ENCODE measurements at regions not wholly inside any gene's neighbourhood (a gene's known extent, or its start where the extent isn't known, plus 50 kb on each side); places are given as distances from the start of the nearest gene placed in this dataset.

DNA sequence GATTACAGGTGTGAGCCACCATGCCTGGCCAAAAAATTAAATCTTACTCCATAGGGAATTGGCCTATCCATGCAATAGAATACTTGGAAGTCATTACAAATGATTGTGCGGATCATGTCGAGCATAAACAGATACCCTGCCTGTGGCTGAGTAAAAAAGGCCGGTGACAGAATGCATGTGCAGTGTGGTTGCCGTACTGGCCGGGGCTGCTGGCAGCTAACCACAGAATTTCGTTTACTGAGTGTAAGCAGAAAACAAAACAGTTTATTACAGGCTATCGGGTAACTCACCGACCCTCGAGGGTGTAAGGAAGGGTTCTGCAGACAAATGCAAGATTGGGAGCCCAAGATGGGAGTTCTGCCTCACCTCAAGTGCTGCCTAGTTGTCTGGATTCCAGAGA, 127.7 kb downstream of the ZIC5 start:
- H3K4me1 Mint-ChIP-seq (ENCODE audit: low read depth, unreplicated experiment) = no peaks in the 10 kb centered on the region
- no peaks in the 10 kb centered on the region for H3K9me3 Mint-ChIP-seq (ENCODE audit: unreplicated experiment)
- no peak overlapping the region for H3K4me3 Mint-ChIP-seq (ENCODE audit: unreplicated experiment)
- POLR2A ChIA-PET = no interaction called here
- intact Hi-C loops (cut with micrococcal nuclease; ENCODE audit: unreplicated experiment) = no loop called here
- peaks cover 23% of the 10 kb centered on the region for H3K27me3 Mint-ChIP-seq (ENCODE audit: insufficient read depth, unreplicated experiment)
- H3K27ac Mint-ChIP-seq (ENCODE audit: unreplicated experiment) = no peak overlapping the region
- no peaks in the 10 kb centered on the region for H3K4me1 ChIP-seq
- no peaks in the 10 kb centered on the region for H3K36me3 ChIP-seq (ENCODE audit: control insufficient read depth, insufficient read depth, low read length)
- H3K4me3 ChIP-seq (ENCODE audit: low read depth, low read length) = no peak overlapping the region
- H3K9me3 ChIP-seq = no peaks in the 10 kb centered on the region
- BruUV-seq (replicated peaks) = no TSS peak
- TF ChIP-seq CTCF (IDR thresholded peaks at IDR 0.05; ENCODE audit: insufficient read depth in 1 of 2, low read depth in 1 of 2, low read length in 1 of 2, severe bottlenecking in 1 of 2, unreplicated experiment in 1 of 2) = no peak
- DNase-seq = no peak
- H3K36me3 Mint-ChIP-seq (ENCODE audit: insufficient read depth, unreplicated experiment) = no peaks in the 10 kb centered on the region
- CTCF ChIA-PET = no interaction called here
- no peaks in the 10 kb centered on the region; the same call in 1 of the 2 replicates for H3K27me3 ChIP-seq (replicated peaks; ENCODE audit: control insufficient read depth, insufficient read depth, low read length)

DNA sequence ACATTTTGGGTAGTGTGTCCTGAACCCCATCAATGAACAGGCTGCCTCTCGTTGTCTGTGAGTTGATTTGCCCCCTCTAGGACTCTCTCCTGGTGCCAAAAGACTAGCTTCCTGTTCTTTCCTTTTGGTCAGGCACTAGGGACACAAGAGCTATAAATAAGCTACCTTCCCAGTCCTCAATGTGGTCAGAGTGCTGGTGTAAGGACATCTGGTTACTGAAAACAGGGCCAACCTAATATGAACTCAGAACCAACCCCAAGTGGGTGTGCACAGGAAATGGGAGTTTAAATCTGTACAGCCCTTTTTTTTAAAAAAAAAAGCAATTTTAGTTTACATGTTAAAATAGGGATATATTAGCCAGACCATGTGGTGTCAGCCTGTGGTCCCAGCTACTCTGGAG, 129.2 kb downstream of the ZIC5 start:
- intact Hi-C loops (cut with micrococcal nuclease; ENCODE audit: unreplicated experiment) = no loop called here
- no TSS peak for BruUV-seq (replicated peaks)
- Mint-ChIP-seq H3K36me3 (ENCODE audit: insufficient read depth, unreplicated experiment) (no peaks in the 10 kb centered on the region), H3K4me1 (ENCODE audit: low read depth, unreplicated experiment) (no peaks in the 10 kb centered on the region), H3K4me3 (ENCODE audit: unreplicated experiment) (no peak overlapping the region), H3K27me3 (ENCODE audit: insufficient read depth, unreplicated experiment) (peaks cover 13% of the 10 kb centered on the region), H3K9me3 (ENCODE audit: unreplicated experiment) (no peaks in the 10 kb centered on the region), H3K27ac (ENCODE audit: unreplicated experiment) (no peak overlapping the region)
- Histone ChIP-seq H3K9me3 (no peaks in the 10 kb centered on the region), H3K36me3 (ENCODE audit: control insufficient read depth, insufficient read depth, low read length) (no peaks in the 10 kb centered on the region), H3K27me3 (replicated peaks; ENCODE audit: control insufficient read depth, insufficient read depth, low read length) (no peaks in the 10 kb centered on the region; the same call in 1 of the 2 replicates), H3K4me1 (no peaks in the 10 kb centered on the region), H3K4me3 (ENCODE audit: low read depth, low read length) (no peak overlapping the region)
- no peak for DNase-seq
- TF ChIP-seq CTCF (IDR thresholded peaks at IDR 0.05; ENCODE audit: insufficient read depth in 1 of 2, low read depth in 1 of 2, low read length in 1 of 2, severe bottlenecking in 1 of 2, unreplicated experiment in 1 of 2) = no peak
- ChIA-PET POLR2A (no interaction called here), CTCF (no interaction called here)

- no peak for TF ChIP-seq CTCF (IDR thresholded peaks at IDR 0.05; ENCODE audit: insufficient read depth in 1 of 2, low read depth in 1 of 2, low read length in 1 of 2, severe bottlenecking in 1 of 2, unreplicated experiment in 1 of 2)
- no peaks in the 10 kb centered on the region for H3K27me3 ChIP-seq (replicated peaks; ENCODE audit: control insufficient read depth, insufficient read depth, low read length)
- Mint-ChIP-seq H3K27ac (ENCODE audit: unreplicated experiment) (no peak overlapping the region), H3K4me1 (ENCODE audit: low read depth, unreplicated experiment) (no peaks in the 10 kb centered on the region), H3K9me3 (ENCODE audit: unreplicated experiment) (no peaks in the 10 kb centered on the region), H3K27me3 (ENCODE audit: insufficient read depth, unreplicated experiment) (peaks cover 5% of the 10 kb centered on the region), H3K36me3 (ENCODE audit: insufficient read depth, unreplicated experiment) (no peaks in the 10 kb centered on the region), H3K4me3 (ENCODE audit: unreplicated experiment) (no peak overlapping the region)
- no peaks in the 10 kb centered on the region for H3K4me1 ChIP-seq
- CTCF ChIA-PET = no interaction called here
- POLR2A ChIA-PET = no interaction called here
- no peaks in the 10 kb centered on the region for H3K9me3 ChIP-seq
- H3K4me3 ChIP-seq (ENCODE audit: low read depth, low read length) = no peak overlapping the region
- no peak for DNase-seq
- BruUV-seq (replicated peaks) = no TSS peak
- no peaks in the 10 kb centered on the region for H3K36me3 ChIP-seq (ENCODE audit: control insufficient read depth, insufficient read depth, low read length)
- intact Hi-C loops (cut with micrococcal nuclease; ENCODE audit: unreplicated experiment) = no loop called here
These were observed 135.3 kb downstream of the ZIC5 start for GRCh38 chr13:99836291-99836690.
